PC-9 (cell line): ENCODE measurements at regions not wholly inside any gene's neighbourhood (a gene's known extent, or its start where the extent isn't known, plus 50 kb on each side); places are given as distances from the start of the nearest gene placed in this dataset.

Experiments
- CTCF ChIP-seq: fragments of 200-600 bp; sonication (generic); conservative IDR thresholded peaks from 2 replicates; pipeline ENCODE4 v1.6.1; 2017; ENCODE audit warnings: mixed run types, antibody characterized with exemption, mild to moderate bottlenecking, moderate library complexity
- EZH2 ChIP-seq: fragments of 200-600 bp; sonication (generic); IDR thresholded peaks from 2 replicates; pipeline ENCODE4 v1.8.0; 2017; ENCODE audit warnings: antibody characterized with exemption, low read depth

GRCh38 chr2:19062370-19062769, 296.1 kb downstream of the OSR1 start:
- TF ChIP-seq CTCF (no peak), EZH2 (no peak)
